ENCODE measurements at regions not wholly inside any gene's neighbourhood (a gene's known extent, or its start where the extent isn't known, plus 50 kb on each side); places are given as distances from the start of the nearest gene placed in this dataset.
"Not testable (repeated sequence)": the region's sequence is repeated elsewhere in the genome, so short reads cannot be mapped to it uniquely, and the experiment has no call there.

DNA sequence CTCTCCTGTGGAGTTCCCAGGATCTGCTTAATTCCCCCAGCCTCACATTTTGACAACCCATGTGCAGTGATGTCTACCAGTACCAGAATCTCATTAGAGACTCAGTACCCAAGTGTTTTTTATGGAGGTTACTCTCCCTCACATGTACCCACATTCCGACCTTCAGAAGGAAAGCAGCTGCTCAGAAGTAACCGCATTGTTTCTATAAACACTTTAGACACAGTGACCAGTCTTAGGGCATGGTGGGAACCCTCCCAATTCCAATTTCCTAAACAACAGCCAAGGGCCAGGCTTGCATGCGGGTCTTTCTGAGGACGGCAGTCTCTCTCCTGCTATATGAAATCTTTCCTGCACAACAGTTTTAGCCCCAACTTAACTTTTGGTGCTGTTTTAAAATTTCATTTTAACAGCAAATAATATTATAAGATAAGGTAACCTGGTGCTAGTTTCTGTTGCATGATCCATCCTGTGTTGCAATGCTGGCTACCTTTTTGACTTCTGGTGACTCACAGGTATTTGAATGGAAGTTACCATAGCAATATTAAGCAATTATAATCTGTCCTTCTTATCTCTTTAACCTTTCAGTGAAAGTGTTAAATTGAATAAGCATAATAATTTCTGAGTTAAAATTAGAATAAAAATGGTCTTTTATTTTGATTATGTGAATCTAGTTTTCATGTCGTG, 98.3 kb upstream of the THOC3 start:
- CTCF ChIA-PET; POLR2A ChIA-PET; H3K9me3 ChIP-seq (ENCODE audit: control insufficient read depth, insufficient read depth, low read length); DNase-seq (ENCODE audit: low read depth, low spot score); H3K4me3 ChIP-seq (ENCODE audit: low read depth, low read length); H3K27me3 ChIP-seq (ENCODE audit: control insufficient read depth, insufficient read depth, low read length); H3K27ac ChIP-seq (ENCODE audit: low read depth, low read length): not testable (repeated sequence)

DNA sequence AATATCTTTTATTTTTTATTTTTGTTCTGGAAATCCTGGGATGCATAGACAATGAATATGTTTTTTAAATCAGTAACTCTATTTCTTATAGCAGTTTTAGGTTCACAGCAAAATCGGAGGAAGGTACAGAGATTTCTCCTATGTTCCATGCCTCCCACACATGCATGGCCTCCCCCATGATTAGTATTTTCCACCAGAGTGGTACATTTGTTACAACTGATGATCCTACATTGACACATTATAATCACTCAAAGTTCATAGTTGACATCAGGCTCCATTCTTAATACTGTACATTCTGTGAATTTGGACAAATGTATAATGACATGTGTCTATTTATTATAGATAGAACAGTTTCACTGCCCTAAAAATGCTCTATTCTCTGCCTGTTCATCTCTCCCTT, 99.0 kb upstream of the THOC3 start:
- POLR2A ChIA-PET; H3K27me3 ChIP-seq (ENCODE audit: control insufficient read depth, insufficient read depth, low read length); H3K9me3 ChIP-seq (ENCODE audit: control insufficient read depth, insufficient read depth, low read length); CTCF ChIA-PET; H3K4me3 ChIP-seq (ENCODE audit: low read depth, low read length); DNase-seq (ENCODE audit: low read depth, low spot score); H3K27ac ChIP-seq (ENCODE audit: low read depth, low read length): not testable (repeated sequence)

DNA sequence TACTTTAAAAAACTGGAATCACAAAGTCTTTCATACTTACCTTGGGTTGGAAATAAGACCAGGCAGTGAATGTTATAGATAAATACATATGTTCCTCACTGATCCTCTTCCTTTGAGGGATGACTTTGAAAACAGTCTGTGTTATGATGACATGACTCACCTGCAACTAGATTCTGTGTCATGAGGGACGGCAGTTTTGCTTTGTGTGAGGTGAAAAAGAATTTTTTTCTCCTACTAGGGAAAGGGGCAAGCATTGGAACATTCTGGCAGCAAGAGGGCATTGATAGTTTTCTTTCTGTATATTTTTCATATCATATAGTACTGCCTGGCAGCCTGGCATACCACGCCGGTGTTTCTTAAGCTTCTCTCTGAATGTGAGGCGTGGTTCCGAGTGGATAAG, 99.8 kb upstream of the THOC3 start:
- POLR2A ChIA-PET; CTCF ChIA-PET; H3K9me3 ChIP-seq (ENCODE audit: control insufficient read depth, insufficient read depth, low read length); H3K27me3 ChIP-seq (ENCODE audit: control insufficient read depth, insufficient read depth, low read length); H3K4me3 ChIP-seq (ENCODE audit: low read depth, low read length); H3K27ac ChIP-seq (ENCODE audit: low read depth, low read length); DNase-seq (ENCODE audit: low read depth, low spot score): not testable (repeated sequence)

DNA sequence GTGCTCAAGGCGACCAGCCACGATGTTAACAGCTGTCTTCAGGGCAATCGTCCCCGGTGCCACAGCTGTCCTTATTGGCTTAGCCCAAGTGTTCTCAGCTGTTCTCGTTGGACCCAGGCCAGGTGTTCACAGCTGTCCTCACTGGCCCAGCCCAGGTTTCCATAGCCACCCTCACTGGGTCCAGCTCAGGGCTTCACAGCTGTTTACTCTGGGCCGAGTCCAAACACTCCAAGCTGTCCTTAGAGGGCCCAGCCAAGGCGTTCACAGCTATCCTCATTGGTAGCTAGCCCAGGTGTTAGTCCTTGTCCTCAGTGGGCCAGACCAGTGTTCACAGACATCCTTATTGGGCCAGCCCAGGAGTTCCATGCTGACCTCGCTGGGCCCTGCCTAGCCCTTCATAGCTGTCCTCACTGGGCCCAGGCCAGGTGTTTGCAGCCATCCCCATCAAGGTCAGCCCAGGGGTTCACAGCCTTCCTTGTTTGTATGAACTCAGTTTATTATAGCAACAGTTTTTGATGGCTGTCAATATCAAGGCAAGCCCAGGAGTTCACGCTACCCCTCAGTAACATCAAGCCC, 106.0 kb upstream of the THOC3 start:
- H3K4me3 ChIP-seq (ENCODE audit: low read depth, low read length); H3K27ac ChIP-seq (ENCODE audit: low read depth, low read length); H3K27me3 ChIP-seq (ENCODE audit: control insufficient read depth, insufficient read depth, low read length); CTCF ChIA-PET; POLR2A ChIA-PET; H3K9me3 ChIP-seq (ENCODE audit: control insufficient read depth, insufficient read depth, low read length); DNase-seq (ENCODE audit: low read depth, low spot score): not testable (repeated sequence)

DNA sequence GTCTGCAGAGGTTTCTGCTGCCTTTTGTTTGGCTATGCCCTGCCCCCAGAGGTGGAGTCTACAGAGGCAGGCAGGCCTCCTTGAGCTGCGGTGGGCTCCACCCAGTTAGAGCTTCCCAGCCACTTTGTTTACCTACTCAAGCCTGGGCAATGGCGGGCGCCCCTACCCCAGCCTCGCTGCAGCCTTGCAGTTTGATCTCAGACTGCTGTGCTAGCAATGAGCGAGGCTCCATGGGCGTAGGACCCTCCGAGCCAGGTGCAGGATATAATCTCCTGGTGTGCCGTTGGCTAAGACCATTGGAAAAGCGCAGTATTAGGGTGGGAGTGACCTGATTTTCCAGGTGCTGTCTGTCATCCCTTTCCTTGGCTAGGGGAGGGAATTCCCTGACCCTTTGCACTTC, 115.6 kb upstream of the THOC3 start:
- H3K9me3 ChIP-seq (ENCODE audit: control insufficient read depth, insufficient read depth, low read length); H3K4me3 ChIP-seq (ENCODE audit: low read depth, low read length); CTCF ChIA-PET; H3K27me3 ChIP-seq (ENCODE audit: control insufficient read depth, insufficient read depth, low read length); H3K27ac ChIP-seq (ENCODE audit: low read depth, low read length); POLR2A ChIA-PET; DNase-seq (ENCODE audit: low read depth, low spot score): not testable (repeated sequence)

DNA sequence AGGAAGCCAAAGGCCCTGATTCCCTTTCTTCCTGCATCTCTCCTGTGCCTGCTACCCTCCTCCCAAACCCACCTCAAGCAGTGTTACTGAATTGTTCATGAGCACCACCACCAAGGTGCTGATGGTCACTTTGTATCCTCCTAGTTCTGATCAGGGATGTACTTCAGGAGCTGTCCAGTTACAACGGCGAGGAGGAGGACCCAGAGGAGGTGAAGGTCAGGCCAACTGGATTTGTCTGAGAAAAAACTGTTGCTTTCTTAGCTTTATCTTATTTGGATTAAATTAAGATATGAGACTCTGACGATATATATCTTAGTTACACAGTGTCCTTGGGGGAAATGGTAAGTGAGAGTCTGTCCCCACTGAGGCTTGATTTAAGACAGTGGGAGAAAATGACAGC, 135.0 kb upstream of the THOC3 start:
- CTCF ChIA-PET; POLR2A ChIA-PET; DNase-seq (ENCODE audit: low read depth, low spot score); H3K4me3 ChIP-seq (ENCODE audit: low read depth, low read length); H3K9me3 ChIP-seq (ENCODE audit: control insufficient read depth, insufficient read depth, low read length); H3K27me3 ChIP-seq (ENCODE audit: control insufficient read depth, insufficient read depth, low read length); H3K27ac ChIP-seq (ENCODE audit: low read depth, low read length): not testable (repeated sequence)

DNA sequence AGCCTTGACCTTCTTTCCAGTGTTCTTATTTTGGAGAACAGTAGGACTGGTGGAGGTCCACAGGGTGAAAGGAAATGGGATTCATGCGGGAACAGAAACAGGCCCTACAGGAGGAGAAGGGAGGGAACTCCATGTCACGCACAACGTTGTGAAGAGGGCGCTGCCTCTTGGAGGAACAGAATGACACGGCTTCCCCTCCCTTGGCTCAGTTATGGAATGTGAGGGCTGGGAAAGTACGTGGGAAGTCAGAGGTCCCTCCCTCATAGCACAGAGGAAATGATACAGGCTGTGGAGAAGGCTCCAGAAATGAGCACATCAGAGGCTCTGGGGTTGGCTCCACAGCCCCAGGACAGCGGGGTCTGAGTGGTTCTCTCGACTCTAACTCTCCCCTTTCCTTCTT, 125.3 kb upstream of the SIMC1 start:
- POLR2A ChIA-PET; H3K27ac ChIP-seq (ENCODE audit: low read depth, low read length); CTCF ChIA-PET; H3K27me3 ChIP-seq (ENCODE audit: control insufficient read depth, insufficient read depth, low read length); DNase-seq (ENCODE audit: low read depth, low spot score); H3K4me3 ChIP-seq (ENCODE audit: low read depth, low read length); H3K9me3 ChIP-seq (ENCODE audit: control insufficient read depth, insufficient read depth, low read length): not testable (repeated sequence)

DNA sequence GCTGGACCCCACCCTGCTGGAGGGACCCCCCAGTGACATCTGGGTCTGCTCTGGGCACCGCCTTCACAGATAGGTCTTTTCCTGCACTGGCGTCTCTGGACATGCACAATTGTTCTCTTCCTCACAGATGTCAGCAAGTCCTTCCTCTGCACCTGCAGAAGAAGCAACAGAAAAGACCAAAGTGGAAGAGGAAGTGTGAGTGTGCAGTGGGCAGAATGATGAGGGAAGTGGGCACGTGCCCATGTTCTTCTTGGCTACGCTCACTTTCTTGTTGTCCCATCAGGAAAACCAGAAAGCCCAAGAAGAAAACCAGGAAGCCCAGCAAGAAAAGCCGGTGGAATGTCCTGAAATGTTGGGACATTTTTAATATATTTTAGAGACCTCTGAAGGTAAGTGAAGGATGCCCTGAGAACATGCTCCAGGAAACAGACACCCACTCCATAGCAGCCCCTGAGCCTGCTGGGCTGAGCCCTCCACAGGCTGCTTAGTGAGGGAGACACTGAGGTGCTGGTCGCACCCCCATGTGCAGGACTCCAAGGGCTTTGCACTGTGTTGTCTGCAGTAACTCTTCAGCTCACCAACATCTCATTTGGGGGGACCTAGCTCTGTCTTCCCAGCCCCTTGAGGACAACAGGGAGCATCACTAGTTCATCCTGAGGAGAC, 124.4 kb upstream of the SIMC1 start:
- H3K27ac ChIP-seq (ENCODE audit: low read depth, low read length); H3K9me3 ChIP-seq (ENCODE audit: control insufficient read depth, insufficient read depth, low read length); POLR2A ChIA-PET; H3K4me3 ChIP-seq (ENCODE audit: low read depth, low read length); H3K27me3 ChIP-seq (ENCODE audit: control insufficient read depth, insufficient read depth, low read length); DNase-seq (ENCODE audit: low read depth, low spot score); CTCF ChIA-PET: not testable (repeated sequence)

DNA sequence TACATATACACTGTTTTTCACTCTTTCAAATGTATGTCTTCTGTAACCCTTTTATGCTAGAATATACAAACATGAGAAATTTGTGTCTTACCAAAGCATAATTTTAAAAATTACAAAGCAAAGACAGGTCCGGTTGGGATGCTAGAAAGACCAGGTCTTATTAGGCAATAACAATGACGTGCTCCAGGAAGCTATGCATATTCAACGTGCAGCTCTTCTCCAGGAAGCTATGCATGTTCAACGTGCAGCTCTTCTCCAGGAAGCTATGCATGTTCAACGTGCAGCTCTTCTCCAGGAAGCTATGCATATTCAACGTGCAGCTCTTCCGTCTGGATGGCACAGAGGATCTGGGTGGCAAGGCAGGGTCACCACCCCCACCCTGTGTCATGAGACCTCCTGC, 123.4 kb upstream of the SIMC1 start:
- DNase-seq (ENCODE audit: low read depth, low spot score); H3K27me3 ChIP-seq (ENCODE audit: control insufficient read depth, insufficient read depth, low read length); H3K4me3 ChIP-seq (ENCODE audit: low read depth, low read length); POLR2A ChIA-PET; H3K27ac ChIP-seq (ENCODE audit: low read depth, low read length); CTCF ChIA-PET; H3K9me3 ChIP-seq (ENCODE audit: control insufficient read depth, insufficient read depth, low read length): not testable (repeated sequence)

DNA sequence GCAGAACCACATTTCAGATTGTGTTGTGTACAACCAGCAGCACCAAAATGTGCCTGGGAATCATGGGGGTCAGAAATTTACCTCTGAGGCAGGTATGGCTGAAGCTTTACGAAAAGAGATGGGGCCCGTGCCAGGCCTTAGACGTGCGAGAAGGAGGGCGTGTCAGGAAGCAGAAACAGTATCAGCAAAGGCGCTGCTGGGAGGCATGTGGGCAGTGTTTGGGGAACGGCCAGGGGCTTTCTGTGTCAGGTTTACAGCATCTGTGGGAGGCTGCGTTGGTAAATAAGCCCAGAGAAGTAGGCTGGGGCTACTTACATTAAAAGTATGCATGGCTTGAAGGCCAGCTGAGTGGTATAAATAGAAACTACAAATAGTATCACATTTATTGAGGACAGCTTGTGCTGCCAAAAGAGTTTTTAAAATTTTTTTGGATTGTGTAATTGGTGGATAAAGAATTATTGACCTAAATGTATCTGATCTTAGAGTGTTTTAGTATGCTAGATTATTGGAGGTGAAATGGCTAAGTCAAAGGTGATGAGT, 120.5 kb upstream of the SIMC1 start:
- H3K4me3 ChIP-seq (ENCODE audit: low read depth, low read length); POLR2A ChIA-PET; H3K9me3 ChIP-seq (ENCODE audit: control insufficient read depth, insufficient read depth, low read length); DNase-seq (ENCODE audit: low read depth, low spot score); H3K27me3 ChIP-seq (ENCODE audit: control insufficient read depth, insufficient read depth, low read length); H3K27ac ChIP-seq (ENCODE audit: low read depth, low read length); CTCF ChIA-PET: not testable (repeated sequence)

DNA sequence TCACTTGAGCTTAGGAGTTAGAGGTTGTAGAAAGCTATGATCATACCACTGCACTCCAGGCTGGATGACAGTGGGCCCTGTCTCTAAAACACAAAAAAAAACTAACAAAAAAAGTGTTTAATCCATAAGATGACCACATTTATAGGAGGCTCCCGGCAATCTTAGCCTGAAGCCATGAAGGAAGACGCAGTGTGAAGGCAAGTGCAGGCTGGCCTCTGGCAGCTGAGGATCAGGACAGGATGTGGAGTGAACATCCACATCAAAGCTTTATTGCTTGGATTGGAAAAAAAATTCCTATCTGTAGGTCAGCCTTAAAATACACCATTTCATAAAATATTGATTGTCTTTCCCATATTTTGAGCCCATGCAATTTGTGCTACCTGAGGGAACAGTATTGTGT, 115.9 kb upstream of the SIMC1 start:
- H3K9me3 ChIP-seq (ENCODE audit: control insufficient read depth, insufficient read depth, low read length); DNase-seq (ENCODE audit: low read depth, low spot score); H3K27me3 ChIP-seq (ENCODE audit: control insufficient read depth, insufficient read depth, low read length); H3K27ac ChIP-seq (ENCODE audit: low read depth, low read length); CTCF ChIA-PET; H3K4me3 ChIP-seq (ENCODE audit: low read depth, low read length); POLR2A ChIA-PET: not testable (repeated sequence)

DNA sequence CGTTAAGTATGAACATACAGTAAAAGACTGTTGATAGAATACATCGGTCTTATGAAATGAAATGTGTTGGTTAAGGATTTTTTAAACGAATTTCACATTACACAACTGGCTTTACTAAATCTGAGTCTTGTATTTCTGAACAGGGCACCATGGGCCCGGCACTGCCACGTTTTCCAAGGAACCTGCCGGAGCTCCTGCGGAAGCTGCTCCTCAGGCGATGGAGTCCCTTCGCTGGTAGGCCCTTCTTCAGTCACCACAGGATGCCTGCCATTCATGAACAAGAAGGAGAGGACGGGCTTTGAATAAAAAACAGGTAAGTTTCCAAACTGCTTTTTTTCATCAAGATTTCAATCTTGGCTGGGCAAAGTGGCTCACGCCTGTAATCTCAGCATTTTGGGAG, 114.1 kb upstream of the SIMC1 start:
- H3K27me3 ChIP-seq (ENCODE audit: control insufficient read depth, insufficient read depth, low read length); H3K4me3 ChIP-seq (ENCODE audit: low read depth, low read length); H3K9me3 ChIP-seq (ENCODE audit: control insufficient read depth, insufficient read depth, low read length); H3K27ac ChIP-seq (ENCODE audit: low read depth, low read length); POLR2A ChIA-PET; DNase-seq (ENCODE audit: low read depth, low spot score); CTCF ChIA-PET: not testable (repeated sequence)
